NCI-H226 (cell line): ENCODE measurements at regions not wholly inside any gene's neighbourhood (a gene's known extent, or its start where the extent isn't known, plus 50 kb on each side); places are given as distances from the start of the nearest gene placed in this dataset.

Experiments
- DNase-seq: peaks from one replicate; pipeline ENCODE4 v3.0.0-alpha.2; 2015

DNA sequence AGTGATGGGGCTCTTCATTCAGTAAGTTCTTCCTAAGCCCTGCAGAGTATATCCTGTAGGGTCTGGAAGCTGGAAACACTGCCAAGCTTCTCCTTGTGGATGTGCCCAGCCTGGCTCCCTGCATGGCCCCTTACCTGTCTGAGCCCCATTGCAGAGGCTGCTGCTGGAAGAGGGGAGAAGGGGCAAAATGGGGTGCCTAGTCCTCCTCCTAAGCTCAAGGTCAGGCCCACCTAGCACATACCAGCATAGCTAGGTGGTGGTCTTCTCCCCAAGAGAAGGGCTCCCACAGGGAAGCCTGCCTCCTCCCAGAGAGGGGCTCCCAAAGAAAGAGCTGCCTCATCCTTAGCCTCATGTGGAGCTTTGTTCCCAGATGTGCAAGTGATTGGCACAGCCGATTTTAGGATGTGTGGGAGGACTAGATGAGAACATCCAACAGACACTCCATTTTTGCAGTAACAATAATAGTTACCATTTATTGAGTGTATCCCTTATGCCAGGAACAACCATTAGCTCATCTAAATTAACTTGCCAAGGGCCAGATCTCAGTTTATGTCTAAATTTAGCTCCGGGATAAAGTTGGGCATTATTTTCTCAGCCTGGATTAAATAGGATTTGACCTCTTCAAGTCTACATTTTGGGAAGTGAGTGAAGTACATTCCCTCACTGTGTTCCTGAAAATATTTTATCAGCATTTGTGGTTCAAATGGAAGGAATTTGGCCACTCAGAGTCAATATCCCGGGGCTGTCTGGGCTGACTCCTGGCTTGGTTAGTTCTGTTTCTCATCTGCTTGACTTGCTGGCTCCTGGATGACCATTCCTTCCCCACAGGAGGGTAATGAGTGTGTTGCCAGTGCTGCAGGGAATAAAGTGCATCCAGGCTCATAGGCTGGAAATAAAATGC is 291.1 kb upstream of the ROPN1 start:
- DNase-seq: peak; percentile 6

DNA sequence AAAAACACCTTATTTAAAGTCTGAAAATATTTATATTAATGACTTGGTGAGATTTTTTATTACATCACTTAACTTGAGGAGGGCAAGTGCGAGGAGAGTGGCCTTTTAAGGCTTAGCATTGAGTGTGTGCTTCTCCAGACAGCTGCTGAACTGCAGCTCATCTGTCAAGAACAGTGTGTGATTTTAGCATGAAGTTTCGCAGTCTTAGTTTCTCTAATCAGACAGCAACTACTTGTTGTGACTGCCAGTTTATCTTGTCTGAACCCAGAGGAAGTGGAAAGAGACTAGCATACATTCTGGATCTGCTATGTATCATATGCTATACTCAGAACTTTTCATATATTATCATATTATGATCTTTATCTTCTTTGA is 291.7 kb upstream of the ROPN1 start:
- no peak for DNase-seq

DNA sequence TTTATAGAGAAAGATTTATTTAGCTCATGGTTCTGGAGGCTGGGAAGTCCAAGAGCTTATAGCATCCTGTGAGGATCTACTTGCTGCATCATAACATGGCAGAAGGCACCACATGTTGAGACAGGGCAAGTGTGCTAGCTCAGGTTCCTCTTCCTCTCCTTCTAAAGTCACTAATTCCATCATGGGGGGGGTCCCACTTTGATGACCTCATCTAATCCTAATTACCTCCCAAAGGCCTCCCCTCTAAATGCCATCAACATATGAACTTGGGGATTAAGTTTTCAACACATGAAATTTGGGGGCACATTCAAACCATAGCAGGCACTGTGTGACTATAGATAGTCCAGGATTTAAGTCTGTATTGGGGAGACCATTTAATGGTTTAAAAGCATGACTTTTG is 297.1 kb upstream of the ROPN1 start:
- no peak for DNase-seq

DNA sequence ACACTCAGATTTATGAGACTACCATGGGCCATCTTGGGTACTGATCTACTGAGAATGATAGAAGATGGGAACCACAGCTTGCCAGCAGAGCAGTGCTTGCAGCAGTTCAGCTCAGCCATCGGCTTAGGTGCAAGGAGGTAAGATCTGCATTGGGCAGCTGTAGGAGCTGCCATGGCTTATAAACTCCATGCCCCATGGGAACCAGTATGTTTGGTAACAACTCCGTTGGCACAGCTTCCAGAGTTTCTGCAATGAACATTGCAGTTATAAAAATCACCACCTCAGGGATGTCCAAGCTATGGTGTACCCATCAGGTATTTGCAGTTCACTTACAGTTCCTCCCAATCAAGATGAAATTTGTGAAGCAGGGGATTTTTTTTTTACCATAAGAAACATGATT is 299.1 kb upstream of the ROPN1 start:
- no peak for DNase-seq

DNA sequence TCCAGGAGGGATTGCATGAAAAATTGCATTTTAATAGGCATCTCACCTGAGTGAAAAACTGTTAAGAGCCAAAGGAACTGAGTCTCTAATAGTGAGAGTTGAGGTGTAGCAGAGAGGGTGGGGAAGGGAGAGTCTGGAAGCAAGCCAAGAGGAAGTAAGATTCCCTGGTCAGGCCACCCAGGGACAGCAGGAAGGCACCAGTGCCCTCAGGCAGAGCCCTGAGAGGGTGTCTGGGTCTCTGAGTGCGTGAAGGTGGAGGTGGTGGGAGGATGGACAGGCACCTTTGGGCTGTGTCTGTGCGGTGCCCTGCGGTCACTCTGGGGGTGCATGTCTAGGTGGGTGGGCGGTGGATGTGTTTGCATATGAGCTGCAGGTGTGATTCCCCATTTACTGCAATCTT is 300.4 kb upstream of the ROPN1 start:
- no peak for DNase-seq

DNA sequence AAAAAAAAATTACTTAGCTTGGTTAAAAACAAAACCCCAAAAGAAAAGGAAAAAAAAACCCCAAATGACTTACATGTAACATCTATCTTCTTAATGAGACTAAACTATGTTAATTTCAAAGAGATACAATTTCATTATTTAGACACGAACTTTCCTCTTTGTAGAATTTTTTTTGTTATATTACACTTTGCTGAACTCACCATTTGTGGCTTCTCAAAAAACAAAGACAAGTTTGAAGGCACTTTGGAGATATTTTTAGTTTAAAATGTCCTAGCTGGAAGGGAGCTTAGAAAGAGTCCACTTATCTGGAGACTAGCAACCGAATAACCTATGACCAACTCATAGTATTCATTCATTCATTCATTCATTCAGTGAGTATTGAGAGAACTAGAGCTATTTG is 301.7 kb upstream of the ROPN1 start:
- no peak for DNase-seq

DNA sequence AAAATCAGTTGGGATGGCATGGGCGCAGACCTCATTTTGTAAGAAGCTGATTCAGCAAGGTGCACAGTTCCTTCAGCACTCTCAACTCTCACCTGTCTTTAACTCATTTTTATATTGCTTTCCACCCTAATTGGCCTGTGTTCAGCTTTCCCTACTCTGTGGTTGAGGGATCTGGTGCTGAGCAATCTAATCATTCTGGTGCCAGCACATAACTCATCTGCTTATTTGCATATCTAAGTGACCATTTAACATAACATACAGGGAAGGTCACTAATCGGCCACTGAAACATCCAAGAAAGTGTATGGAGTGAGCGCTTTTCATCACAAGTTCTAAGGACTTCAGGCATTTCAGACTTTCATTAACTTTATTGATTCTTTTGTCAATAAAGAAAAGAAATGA is 303.4 kb upstream of the ROPN1 start:
- no peak for DNase-seq

DNA sequence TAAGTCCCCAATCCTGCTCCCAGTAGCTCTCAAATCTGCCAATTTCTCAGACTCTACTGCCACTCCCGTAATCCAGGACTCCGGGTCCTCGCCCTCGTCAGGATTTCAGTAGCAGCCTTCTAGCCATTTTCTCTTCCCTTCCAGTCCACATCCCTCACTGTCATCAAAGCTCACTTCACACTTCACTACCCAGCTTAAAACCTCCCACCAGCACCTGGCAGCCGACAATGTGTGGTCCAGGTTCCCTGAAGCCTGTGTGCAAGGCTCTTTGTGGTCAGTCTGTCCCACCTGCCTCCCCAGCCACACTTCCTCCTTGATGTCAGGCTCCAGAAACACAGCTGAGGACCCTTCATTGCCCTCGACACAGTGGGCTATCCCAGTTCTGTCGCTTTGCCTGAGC is 304.5 kb upstream of the ROPN1 start:
- DNase-seq: no peak

DNA sequence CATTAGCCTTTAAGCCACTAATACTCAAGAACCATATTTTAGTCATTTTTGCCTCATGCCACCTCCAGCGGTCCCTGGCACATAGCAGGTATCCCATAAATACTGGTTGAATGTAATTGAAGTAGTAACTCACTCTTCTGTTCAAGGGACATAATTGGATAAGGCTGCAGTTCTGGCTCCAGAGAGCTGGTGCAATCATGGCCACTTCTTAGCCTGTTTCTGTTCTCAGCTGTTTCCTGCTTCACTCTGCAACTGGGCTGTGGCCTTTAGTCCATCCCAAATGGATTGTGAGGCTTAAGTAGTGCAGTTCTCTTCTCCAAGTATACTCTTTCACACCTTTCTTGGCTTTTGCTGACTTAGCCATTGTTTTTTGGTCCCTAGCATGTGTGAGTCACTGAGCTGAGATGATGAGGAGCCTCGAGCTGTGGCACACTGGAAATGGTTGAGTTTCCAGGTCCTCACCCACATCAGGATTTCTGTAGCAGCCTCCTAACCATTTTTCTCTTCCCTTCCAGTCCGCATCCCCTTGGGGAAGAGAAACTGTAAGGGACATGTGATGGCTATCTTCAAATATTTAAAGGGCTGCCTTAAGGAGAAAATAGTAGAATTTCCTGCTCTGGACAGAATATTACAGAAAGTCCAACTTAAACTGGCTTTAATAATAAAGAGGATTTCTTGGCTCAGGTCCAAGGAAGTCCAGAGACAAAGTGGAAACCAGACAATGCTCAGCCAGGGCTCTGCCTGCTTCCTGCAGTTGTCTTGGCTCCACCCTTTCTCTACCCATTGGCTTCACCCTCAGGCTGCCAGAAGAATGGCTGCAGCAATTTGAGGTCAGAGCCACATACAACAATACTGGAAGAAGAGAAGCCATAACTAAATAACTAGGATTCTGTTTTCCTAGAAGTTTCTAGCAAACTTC is 305.4 kb upstream of the ROPN1 start:
- DNase-seq: no peak

DNA sequence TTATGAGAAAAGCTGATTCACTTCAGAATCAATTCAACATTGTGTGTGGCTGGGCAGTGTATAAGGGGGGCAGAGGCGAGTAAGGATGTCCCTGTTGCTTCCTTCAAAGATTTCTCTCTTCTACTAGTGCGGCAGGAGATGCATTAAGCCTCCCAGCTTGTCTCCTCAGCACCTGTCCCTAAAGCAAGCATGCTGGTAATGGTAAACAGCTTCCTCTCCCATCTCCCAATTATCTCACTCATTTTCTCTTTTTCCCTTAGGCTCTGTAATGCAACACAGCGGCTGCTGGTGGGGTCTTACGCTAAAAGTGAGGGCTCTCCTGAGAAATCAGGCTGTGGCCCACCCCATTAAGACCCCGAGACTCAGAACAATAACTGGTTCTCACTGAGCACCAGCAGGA is 306.4 kb upstream of the ROPN1 start:
- no peak for DNase-seq

DNA sequence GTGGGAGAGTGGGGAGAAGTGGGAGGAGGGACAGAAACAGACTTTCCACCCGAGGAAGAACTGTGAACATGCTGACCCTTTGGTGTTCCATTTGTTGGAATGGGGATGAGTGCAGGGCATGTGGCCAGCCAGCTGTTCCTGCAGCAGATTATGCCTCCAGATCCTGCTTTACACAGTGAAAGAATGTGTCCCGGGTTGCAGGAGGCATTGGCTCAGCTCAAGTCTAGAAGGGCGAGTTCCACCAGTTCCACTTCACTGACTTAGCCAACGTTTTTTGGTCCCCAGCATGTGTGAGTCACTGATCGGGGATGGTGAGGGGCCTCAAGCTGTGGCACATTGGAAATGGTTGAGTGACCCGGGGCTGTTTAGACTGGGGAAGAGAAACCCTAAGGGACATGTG is 307.0 kb upstream of the ROPN1 start:
- DNase-seq: no peak

DNA sequence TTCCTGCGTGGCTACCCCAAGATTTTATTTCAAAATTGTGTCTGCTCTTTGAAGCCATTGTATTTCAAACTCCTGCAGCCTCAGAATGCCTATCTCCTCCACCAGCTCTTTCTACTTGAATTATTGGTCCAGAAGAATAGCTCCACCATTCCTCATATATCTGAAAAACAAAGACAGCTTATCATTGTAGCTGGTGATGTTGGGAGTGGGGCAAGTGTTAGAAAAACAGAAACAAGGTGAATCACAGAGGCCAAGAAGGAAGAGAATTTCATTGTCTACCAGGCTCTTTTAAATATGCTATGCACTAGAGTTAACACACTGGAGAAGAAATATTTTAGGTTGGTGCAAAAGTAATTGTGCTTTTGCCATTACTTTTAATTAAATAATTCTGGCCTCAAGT is 307.9 kb upstream of the ROPN1 start:
- DNase-seq: no peak

DNA sequence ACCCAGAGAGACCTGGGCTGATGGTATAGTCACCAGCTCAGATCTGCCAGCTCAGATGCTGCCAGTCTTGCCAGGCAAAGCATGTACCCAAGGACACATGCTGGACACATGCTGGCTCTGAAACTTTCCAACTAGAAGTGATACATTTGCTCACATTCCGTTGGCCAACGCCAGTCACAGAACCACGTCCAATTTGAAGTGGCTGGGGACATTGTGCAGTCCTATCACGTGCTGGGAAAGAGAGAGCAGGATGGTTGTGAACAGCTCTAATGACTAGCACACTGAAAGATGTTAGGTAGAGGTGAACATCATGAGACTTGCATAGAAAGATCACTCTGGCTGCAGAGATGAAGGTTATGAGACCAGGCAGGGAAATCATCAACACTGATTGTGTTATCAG is 308.5 kb upstream of the ROPN1 start:
- DNase-seq: no peak

DNA sequence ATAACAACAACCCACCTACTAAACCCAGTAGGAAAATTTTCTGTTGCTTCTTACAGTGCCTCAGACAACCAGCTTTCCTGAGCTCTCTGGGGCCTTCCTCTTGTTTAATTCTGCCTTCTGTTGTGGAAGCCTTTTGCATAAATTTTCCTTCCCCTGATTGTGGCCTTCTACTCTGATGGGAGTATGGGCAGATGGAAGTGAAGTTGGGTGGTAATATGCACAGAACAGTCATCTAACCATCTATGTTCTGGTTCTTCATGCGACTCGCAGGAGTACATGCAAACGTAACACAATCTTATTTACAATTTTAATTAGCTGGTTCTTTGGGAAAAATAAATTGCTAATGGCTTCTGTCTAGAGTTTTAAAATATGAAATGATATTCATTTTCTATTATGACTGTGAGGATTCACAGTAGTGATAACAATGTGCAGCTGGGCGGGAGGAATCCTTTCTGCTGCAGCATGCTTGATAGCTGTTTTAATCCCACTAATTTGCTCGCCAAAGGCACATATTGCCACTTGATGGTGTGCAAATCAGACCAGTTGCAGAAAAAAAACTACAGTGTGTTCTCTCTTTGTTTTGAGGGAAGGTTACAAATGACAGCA is 311.5 kb upstream of the ROPN1 start:
- DNase-seq: no peak

DNA sequence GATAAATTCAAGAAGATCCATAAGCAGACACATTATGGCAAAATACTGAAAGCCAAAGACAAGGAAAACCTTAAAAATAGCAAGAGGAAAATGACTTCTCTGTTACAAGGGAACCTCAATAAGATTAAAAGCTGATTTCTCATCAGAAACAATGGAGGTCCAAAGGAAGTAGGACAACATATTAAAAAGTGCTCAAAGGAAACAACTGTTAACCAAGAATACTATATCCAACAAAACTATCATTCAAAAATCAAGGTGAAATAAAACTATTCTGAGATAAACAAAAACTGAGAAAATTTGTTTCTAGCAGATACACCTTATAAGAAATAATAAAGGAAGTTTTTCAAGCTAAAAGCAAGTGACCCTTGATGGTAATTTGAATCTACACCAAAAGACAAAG is 314.7 kb upstream of the ROPN1 start:
- DNase-seq: no peak

DNA sequence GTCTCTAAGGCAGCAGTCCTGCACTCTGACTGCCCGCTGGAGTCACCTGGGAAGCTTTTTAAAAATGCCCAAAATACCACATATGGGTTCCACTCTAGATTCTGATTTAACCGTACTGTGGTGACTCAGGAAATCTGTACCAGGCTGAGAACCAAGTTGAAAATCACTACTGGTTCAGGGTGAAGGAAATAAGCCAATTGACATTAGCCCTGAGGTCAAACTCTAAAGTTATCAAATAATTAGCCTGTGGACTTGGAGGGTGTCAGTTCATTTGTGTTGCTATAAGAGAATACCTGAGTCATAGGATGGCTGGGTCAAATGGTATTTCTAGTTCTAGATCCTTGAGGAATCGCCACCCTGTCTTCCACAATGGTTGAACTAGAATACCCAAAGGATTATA is 321.7 kb upstream of the ROPN1 start:
- DNase-seq: no peak

DNA sequence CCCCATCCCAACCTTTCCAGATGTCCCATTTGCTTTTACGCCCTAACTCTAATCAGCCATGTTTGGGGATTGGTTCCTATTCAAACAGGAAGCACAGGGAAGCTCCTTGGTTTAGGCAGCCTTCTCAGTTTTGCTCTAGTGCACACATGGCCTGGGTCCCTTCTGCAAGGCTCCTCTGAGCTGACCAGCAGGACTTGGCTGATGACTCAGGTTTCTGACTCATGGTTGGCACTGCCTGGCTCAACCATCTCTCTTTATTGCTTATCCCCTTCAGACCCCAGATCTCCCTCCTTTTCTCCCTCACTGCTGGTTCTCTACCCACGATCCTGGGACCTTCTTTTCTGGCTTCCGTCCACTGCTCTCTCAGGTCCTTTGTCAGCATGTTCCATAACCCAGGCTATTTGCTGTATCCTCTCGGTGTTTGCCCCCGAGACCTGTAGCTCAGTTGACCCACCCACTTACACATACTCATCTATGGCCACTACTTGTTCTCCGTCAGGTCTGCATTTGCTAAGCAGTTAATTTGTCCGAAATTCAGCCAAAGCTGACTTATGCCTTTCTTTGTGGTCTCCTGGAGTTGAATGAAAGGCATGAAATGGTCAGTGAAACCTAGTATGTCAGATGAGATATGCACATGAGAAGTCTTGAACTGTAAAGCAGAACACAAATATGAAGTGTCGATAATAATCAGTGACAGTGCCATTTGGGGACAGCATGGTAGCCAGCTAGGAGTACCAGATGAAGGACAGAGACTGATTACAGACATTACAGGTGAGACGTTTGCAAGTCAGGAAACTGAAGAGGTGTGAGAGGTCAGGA is 323.5 kb upstream of the ROPN1 start:
- peak; percentile 22 for DNase-seq

DNA sequence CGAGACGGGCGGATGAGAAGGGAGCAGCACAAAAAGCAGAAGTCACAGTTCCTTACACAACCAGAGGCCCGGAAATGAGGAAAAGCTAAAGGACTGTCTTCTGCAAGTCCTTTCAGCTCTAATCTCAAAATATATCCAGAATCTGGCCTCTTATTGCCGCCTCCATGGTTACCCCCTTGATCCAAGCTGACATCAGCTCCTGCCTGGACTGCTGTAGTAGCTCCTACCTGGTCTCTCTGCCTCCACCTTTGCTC is 324.0 kb upstream of the ROPN1 start:
- no peak for DNase-seq

DNA sequence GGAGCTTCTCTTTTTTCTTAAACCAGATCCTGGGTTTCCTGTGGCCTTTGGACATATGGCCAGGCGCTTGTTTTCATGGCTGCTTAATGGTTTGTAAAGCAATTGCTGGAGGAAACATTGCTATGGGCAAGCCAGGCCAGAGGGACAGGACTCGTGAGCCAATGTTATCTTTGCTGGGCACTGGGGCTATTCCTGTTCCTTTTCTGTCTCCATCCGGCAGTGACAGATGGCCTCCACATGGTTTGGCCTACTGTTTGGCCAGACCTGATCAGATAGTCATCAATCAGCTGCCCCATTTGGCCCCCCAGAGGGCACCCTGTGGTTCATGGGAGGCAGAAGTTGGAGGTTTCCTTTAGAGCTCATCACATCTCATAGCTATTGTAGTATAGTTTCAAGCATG is 326.1 kb upstream of the ROPN1 start:
- no peak for DNase-seq

DNA sequence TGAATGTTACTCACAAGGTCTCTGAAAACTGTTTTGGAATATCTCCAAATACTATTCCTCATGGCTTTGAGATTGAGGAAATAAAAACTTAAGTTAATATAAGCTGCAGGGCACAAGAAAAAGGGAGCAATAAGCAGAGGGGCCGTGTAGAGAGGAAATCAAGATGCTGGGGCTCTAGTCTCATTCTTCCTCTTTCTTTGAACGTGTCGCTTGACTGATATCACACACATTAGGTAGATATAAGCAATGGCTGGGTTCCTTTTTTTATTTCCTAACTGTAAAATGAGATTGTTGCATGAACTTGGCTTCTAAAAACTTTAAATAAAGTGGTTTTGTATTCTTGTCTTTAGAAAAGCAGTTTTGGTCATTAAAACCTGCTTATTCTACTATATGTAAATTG is 326.7 kb upstream of the ROPN1 start:
- DNase-seq: no peak

DNA sequence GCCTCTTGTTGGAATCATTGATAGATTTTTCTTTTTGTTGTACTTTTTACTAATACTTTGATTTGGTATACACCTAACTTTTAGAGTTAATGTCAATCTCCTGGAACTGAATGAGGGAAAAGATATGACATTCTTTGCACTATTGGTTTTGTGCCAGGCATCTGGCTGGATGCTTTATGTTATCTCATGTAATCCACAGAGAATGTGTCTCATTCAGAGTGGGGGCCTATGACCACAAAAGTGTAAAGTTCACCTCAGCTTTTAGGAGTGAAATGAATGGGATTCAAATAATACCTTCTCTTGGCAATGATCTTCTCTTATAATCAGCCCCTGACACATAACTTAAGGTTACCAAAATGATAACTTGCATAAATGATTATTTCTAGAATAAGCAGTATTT is 329.1 kb upstream of the ROPN1 start:
- no peak for DNase-seq

DNA sequence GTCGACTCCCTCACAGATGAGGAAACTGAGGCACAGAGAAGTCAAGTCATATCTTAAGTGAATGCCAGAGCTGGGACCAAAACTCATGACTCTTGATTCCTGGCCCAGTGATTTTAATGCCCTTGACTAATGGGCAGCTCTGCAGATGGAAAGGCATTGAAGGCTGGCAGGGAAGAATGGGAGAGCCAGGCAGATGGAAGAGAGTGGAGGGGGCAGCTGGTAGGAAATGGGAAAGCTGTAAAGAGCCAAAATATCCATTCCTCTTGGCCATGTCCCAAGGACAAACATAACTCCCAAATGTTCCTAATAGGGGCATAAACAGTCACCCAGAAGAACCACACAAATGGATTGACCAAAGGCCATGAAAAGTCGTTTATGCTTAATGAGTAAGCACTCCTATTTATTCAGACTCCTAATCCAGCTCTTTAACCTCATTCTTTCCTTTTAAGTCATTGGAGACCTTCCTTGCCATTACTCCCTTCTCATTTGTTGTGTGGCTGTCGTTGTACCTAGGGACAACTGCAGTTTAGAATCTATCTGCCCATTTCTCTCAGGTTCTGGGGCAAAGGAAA is 330.5 kb upstream of the ROPN1 start:
- DNase-seq: no peak

DNA sequence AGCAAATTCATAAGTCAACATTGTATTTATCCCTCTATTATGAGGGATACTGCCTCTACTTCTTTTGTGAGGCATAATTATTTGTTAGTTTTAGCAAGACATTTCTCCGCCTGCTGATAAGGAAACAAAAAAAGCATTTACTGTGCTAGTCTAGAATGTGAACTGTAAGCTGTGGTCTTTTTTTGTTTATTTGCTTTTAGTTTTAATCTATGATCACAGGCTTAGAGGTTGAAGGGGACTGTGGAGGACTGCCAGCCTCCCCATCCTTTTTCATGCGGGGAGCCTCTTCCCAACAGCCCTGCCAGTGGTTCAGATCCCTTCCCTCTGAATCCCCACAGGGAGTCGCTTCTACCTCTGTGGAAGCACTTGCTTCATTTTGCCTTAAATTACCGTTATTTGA is 331.0 kb upstream of the ROPN1 start:
- DNase-seq: no peak
